NCI-H524 (cell line): ENCODE measurements at regions not wholly inside any gene's neighbourhood (a gene's known extent, or its start where the extent isn't known, plus 50 kb on each side); places are given as distances from the start of the nearest gene placed in this dataset.
"Not testable (repeated sequence)": the region's sequence is repeated elsewhere in the genome, so short reads cannot be mapped to it uniquely, and the experiment has no call there.

Experiments
- DNase-seq, 2 experiments: peaks; one replicate each; lab custom pipeline; 2025; lab: John Stamatoyannopoulos, UW

GRCh38 chr5:157944077-157944633 lies 85.2 kb upstream of the CLINT1 start:
- no peak for DNase-seq

DNA sequence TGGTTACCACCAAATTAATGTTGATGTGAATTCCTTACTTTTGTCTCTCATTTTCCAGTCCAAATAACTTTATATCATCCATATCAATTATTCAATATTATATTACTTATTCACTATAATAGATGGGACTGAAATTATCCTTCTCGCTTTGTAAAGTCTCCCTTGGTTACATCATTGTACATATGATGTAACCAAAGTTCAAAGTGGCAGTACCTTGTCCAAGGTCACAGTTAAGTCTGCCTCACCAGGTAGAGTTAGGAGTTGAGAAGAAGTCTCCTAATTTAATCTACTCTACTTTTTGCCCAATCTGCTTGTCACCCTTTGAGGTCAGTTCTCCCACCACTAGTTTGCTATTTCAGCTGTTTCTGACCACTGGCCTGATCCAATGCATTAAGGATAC lies 83.7 kb upstream of the CLINT1 start:
- no peak for DNase-seq

DNA sequence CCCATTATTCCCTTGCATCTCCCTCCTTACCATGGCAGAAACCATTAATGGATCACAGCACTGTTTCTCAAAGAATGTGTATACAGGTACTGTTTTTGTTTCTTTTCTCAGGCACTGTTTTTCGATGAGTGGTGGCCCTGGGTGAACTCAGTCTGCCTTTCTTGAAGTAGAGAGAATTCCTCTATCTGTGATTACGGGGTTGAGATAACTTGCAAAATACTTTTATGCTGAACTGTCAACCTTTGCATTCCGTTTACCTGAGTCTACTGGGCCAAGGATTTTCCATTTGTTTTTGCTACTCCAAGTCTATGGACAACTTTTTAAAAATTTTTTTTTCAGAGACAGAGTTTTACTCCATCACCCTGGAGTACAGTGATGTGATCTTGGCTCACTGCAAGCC lies 82.7 kb upstream of the CLINT1 start:
- no peak for DNase-seq

- DNase-seq: not testable (repeated sequence)
Measured at GRCh38 chr5:157938101-157938500, 79.2 kb upstream of the CLINT1 start.

DNA sequence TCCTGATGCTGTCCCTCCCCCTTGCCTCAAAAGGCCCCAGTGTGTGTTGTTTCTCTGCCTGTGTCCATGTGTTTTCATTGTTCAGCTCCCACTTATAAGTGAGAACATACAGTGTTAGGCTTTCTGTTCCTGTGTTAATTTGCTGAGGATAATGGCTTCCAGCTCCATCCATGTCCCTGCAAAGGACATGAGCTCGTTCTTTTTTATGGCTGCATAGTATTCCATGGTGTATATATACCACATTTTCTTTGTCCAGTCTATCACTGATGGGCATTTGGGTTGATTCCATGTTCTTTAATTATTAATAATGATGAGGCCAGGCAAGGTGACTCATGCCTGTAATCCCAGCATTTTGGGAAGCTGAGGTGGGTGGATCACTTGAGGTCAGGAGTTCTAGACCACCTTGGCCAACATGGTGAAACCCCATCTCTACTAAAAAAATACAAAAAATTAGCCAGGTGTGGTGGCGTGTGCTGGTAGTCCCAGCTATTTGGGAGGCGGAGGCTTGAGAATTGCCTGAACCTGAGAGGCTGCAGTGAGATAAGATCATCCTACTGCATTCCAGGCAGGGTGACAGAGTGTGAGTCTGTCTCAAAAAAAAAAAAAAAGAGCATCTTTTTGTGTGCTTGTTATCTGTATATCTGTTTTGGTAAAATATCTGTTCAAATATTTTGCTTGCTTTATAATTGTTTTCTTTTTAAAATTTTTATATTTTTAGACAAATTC lies 78.0 kb upstream of the CLINT1 start:
- DNase-seq: not testable (repeated sequence)

- no peak for DNase-seq
Measured at GRCh38 chr5:157934600-157934999, 75.7 kb upstream of the CLINT1 start.

DNA sequence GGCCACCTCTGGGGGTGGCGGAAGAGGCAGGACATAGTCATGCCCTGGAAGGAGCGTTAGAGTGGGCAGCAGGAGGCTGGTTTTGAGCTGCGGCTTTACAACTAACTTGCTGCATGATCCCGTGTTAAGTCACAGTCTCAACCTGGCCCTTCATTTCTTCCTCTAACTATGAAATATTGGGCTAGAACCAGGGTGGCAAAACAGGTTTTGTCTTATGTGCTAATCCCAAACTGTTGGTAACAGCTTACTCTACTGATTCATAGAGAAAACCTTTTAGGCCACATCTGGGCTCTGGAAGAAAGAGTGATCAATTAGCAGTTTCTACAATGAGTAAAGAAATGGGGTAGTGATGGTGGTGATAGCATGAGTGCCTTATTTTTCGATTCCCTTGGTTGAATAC lies 74.1 kb upstream of the CLINT1 start:
- no peak for DNase-seq

GRCh38 chr5:157930710-157931109 lies 71.8 kb upstream of the CLINT1 start:
- DNase-seq: no peak

DNA sequence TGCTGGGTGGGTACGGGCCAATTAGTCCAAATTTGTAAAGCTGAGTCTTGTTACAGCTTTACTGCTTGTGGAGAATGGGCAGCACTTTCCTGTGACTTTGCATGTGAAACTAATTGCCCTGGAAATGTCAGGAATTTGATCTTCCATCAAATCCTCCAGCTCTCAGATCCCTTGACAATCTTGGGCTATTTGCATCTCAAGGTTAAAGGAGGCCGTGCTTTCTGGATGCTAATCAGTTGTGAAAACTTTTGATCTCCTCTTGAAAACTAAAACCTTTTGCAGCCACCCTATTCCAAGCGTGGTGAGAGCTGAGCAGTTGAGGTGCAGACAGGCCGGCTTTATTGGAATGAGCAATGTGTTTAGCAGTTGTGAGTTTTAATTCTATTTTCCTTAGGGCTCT lies 68.0 kb upstream of the CLINT1 start:
- DNase-seq: no peak

GRCh38 chr5:157925786-157926671 lies 67.1 kb upstream of the CLINT1 start:
- no peak for DNase-seq

GRCh38 chr5:157924931-157925729 lies 66.2 kb upstream of the CLINT1 start:
- DNase-seq: no peak

DNA sequence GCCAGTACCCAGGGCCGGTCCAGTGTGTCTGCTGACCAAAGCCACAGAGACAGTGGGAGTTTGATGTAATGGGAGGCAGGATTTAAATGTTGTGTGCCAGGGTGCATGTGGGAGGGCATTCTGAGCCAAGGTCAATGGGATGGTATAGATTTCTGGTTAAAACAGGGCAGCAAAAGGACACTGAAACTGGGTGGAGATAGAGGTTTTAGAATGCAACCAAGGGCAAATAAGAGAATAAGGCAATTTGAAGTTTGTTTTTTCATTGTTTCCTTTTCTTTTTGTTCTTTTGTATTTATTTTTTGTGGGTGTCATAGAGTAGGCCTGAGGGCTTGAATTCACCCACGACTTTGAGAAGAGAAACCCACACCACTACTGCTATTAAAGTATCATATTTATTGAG lies 65.5 kb upstream of the CLINT1 start:
- DNase-seq: no peak

DNA sequence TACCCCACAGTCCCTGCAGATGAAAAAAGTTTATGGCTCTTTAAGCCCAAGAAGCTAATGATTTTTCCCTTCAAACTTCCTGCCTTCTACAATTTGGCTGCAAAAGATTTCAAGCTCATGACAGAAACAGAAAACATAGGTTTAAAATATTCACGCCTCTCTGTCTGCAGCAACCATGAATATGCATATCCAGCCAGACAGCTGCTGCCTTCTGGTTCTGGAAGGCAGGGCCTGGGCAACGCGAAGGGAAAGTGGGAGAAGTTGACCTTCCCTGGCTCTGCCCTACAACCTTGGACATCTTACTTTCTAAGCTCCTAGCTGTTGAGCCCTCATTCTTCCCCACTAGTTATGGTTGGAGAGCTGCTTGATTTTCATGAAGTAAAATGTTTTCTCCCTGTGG lies 64.8 kb upstream of the CLINT1 start:
- DNase-seq: no peak

DNA sequence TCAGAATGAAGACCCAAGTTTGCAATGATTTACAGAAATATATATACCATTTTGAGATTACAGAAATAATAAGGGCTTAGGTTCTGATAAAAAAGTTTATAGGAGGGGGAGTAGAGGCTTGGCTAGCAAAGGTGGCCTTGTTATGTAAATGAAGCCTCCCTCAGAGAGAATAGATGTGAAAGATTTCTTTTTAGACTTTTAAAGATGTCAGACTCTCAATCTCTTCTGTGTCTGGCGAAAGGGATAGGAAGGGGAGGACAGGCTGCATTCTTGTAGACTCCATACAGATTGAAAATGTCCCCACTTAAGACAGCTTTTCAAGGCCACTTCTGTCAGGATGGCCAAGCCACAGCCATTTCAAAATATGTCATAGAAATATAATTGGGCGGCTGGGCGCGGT lies 63.1 kb upstream of the CLINT1 start:
- DNase-seq: no peak

GRCh38 chr5:157920828-157921170 lies 61.9 kb upstream of the CLINT1 start:
- no peak for DNase-seq

- no peak for DNase-seq
Measured at GRCh38 chr5:157918811-157919742, 60.1 kb upstream of the CLINT1 start.

DNA sequence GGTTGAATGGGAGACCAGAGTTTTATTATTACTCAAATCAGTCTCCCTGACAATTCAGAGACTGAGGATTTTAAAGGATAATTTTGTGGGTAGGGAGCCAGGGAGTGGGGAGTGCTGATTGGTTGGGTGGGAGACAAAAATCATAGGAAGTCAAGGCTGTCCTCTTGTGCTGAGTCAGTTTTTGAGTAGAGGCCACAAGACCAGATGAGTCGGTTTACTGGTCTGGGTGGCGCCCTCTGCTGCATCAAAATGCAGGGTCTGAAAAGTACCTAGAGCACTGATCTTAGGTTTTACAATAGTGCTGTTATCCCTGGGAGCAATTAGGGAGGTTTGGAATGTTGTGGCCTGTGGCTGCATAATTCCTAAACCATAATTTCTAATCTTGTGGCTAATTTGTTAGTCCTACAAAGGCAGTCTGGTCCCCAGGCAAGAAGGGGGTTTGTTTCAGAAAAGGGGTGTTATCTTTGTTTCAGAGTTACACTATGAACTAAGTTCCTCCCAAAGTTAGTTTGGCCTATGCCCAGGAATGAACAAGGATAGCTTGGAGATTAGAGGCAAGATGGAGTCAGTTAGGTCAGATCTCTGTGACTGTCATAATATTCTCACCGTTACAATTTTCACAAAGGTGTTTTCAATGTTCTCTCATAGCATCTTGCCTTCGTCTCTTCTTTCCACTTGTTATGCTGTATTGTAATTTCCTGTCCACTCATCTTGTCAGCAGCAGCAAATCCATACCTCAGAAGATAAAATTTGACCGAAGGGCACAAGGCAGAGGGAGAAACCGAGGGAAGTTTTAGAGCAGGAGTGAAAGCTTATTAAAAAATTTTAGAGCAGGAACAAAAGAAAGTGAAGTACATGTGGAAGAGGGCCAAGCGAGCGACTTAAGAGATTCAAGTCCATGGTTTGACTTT lies 59.2 kb upstream of the CLINT1 start:
- DNase-seq: peak in 1 of 2 experiments; percentile 36

GRCh38 chr5:157917491-157917890 lies 58.5 kb upstream of the CLINT1 start:
- DNase-seq: no peak

- peak; percentile 30 to 41 for DNase-seq
Measured at GRCh38 chr5:157915638-157916037, 56.7 kb upstream of the CLINT1 start.

DNA sequence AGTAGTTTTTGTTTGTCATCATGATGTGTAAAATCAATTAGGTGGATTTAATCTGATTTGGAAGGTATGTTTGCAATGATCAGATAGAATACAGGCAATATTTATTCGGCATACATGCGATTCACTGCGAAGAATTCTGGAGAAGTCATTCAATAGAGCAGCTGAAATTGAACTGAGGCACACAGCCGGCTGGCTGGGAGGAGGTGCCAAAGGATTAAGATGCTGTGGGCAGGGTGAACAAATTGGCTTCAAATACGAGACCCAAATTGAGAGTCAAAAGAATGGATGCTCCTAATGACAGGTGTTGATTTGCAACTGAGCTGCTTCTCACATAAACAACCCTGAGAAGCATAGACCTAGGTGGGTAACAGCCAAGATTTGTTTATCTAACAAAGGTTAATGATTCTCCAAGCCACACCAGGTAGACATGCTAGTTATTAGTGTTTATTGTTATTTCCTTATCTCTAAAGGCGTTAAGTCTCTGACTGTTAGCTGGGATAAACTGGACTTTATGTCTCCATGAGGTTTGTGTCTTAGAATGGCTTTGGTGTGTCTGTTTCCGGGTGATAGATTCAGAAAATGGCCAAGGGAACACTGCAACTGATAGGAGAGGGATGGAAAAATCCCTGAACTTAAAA lies 55.3 kb upstream of the CLINT1 start:
- no peak for DNase-seq
